Adrenal gland (tissue), 9 donors: ENCODE measurements at regions not wholly inside any gene's neighbourhood (a gene's known extent, or its start where the extent isn't known, plus 50 kb on each side); places are given as distances from the start of the nearest gene placed in this dataset.

ENCODE experiments used
- DNase-seq, 7 donors: peaks; one replicate each; pipeline ENCODE4 v3.0.0-alpha.2; 2019 to 2020
- H3K27ac ChIP-seq, 5 donors: fragments of 200-600 bp; sonication (generic) in 4 of 5; 1 replicate in 3 of 5; 2 replicates in 2 of 5; pipeline versions ENCODE4 v1.5.1 to v1.8.0; 2016 to 2020; ENCODE audit warnings: mild to moderate bottlenecking in 1 of 5
- H3K27me3 ChIP-seq: fragments of 200-600 bp; 2 replicates; pipeline ENCODE4 v1.8.0; 2021
- H3K36me3 ChIP-seq, 2 donors: fragments of 200-600 bp; replicated peaks in 1 of 2; 1 replicate in 1 of 2; 2 replicates in 1 of 2; pipeline versions ENCODE4 v1.5.1 to v1.8.0; 2018 to 2022
- H3K4me1 ChIP-seq, 2 donors: fragments of 200-600 bp; replicated peaks in 1 of 2; 1 replicate in 1 of 2; 2 replicates in 1 of 2; pipeline versions ENCODE4 v1.5.1 to v1.8.0; 2018 to 2021
- H3K4me3 ChIP-seq, 4 donors: fragments of 200-600 bp; sonication (generic) in 3 of 4; one replicate each; pipeline ENCODE4 v1.5.1; 2016 to 2018
- H3K9me3 ChIP-seq, 3 donors: fragments of 200-600 bp; sonication (generic) in 1 of 3; replicated peaks in 1 of 3; 1 replicate in 2 of 3; 2 replicates in 1 of 3; pipeline versions ENCODE4 v1.5.1 to v1.8.0; 2016 to 2021
- POLR2A ChIP-seq, 2 donors: fragments of 450-650 bp; IDR thresholded peaks; one replicate each; pipeline ENCODE4 v1.6.1; 2017; ENCODE audit warnings: antibody characterized with exemption in 2 of 2, mild to moderate bottlenecking in 2 of 2, moderate library complexity in 1 of 2
- WGBS, 4 donors: extraction: QIAGEN DNeasy Blood & Tissue Kit in 2 of 4; methylation state at CpG; one replicate each; pipeline versions ENCODE4 v1.1.5 to v1.1.7; 2013 to 2017; 5-methylcytosine and 5-hydroxymethylcytosine counted together
- intact Hi-C, 2 donors: fragments of 100-400 bp; cut with DNase I; formaldehyde crosslinking; loops; one replicate each; pipeline versions ENCODE4 v1.14.1 to v1.15.0; 2022 to 2023
- TF ChIP-seq, protein P1 (sequence below), 6 experiments: fragments of 450-650 bp in 4 of 6; fragments of 200-600 bp in 2 of 6; sonication (generic) in 1 of 6; IDR thresholded peaks; 1 replicate in 5 of 6; 2 replicates in 1 of 6; pipeline versions ENCODE4 v1.5.1 to v1.8.0; 2016 to 2021; ENCODE audit warnings: antibody characterized with exemption in 6 of 6, mild to moderate bottlenecking in 2 of 6, moderate library complexity in 1 of 6
- donor health status: healthy with polysubstance abuse.
- donor health status: Bipolar disorder and iron deficiency.
- donor health status: DM: yes; HTN: yes; CAD: no.
- donor health status: DM: no; HTN: no; CAD: no.
- donor health status: DM: no; HTN: no; CAD: no.

DNA sequence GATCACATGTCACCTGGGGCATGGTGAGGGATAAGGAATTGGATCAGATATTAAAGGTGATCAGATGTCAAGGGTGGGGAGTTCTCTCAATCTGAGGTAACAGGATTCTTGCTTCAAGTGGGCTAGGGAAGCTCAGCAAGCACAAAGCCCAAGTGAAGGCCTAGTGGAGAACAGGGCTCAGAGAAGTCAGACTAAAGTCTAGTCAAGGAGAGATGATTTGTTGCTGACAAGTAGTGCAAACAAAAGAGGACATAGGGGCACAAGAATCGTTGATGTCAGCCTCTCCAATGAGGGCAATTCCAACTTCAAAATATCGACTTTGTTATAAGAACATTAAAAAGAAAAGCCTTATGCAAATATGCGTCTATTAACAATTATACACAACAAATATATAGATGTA, 852.8 kb upstream of the CELF2 start:
- 66 to 78% (median 69%) methylated on average over 3 of the region's 3 CpGs for WGBS, 4 donors
- no peak overlapping the region for H3K27ac ChIP-seq
- H3K9me3 ChIP-seq, result no peaks in the 10 kb centered on the region
- no peak overlapping the region for H3K4me3 ChIP-seq
- DNase-seq, result no peak
- no peaks in the 10 kb centered on the region for H3K4me1 ChIP-seq
- no peak for TF ChIP-seq POLR2A (IDR thresholded peaks at IDR 0.05)
- TF ChIP-seq, protein P1, sequence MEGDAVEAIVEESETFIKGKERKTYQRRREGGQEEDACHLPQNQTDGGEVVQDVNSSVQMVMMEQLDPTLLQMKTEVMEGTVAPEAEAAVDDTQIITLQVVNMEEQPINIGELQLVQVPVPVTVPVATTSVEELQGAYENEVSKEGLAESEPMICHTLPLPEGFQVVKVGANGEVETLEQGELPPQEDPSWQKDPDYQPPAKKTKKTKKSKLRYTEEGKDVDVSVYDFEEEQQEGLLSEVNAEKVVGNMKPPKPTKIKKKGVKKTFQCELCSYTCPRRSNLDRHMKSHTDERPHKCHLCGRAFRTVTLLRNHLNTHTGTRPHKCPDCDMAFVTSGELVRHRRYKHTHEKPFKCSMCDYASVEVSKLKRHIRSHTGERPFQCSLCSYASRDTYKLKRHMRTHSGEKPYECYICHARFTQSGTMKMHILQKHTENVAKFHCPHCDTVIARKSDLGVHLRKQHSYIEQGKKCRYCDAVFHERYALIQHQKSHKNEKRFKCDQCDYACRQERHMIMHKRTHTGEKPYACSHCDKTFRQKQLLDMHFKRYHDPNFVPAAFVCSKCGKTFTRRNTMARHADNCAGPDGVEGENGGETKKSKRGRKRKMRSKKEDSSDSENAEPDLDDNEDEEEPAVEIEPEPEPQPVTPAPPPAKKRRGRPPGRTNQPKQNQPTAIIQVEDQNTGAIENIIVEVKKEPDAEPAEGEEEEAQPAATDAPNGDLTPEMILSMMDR (IDR thresholded peaks at IDR 0.05), result no peak
- no peaks in the 10 kb centered on the region for H3K36me3 ChIP-seq
- H3K27me3 ChIP-seq, result no peaks in the 10 kb centered on the region
- intact Hi-C loops, result no loop called here

DNA sequence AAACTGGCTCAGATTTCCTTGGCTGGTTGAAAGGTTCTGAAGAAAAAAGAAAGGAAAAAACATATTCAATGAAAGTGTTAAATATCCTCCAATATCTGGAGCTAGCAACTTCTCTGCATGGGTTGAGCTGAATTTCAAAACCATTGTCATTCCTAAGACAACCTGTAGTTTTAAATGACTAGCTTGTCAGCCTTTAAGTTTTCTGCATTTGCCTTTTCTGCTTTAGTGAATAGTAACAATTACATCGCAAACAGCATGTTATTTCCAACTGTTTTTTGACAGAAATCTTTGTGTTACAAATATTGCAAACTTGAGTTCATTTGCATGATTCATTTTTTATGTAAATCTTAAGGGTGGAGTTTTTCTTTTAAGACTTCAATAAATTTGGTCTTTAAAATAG, 852.3 kb upstream of the CELF2 start:
- Histone ChIP-seq H3K27me3 (no peaks in the 10 kb centered on the region), H3K36me3 (no peaks in the 10 kb centered on the region), H3K4me1 (no peaks in the 10 kb centered on the region), H3K4me3 (no peak overlapping the region), H3K9me3 (no peaks in the 10 kb centered on the region), H3K27ac (no peak overlapping the region)
- DNase-seq, result no peak
- TF ChIP-seq POLR2A (IDR thresholded peaks at IDR 0.05), result no peak
- TF ChIP-seq, protein P1 (IDR thresholded peaks at IDR 0.05), result no peak
- WGBS, 4 donors, result 46 to 73% (median 58%) methylated on average over 1 of the region's 1 CpG
- intact Hi-C loops, result no loop called here

DNA sequence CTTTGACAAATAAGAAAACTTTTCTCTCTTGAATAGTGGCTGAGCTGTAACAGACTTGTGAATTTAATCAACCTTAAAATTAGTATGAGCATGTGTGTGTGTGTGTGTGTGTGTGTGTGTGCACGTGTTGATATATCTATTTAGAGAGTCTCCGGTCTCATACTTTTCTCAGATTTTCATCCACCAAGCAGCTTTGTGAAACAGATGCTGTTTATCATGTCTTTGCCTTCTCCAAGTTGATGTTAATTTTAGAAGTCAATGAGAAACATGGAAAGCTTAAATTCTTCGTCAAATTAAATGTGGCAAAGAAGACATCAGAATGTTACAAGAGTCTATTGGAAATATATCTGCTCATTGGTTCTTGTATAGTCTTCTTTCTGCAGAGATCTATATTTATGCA, 839.2 kb upstream of the CELF2 start:
- intact Hi-C loops, result no loop called here
- TF ChIP-seq, protein P1 (IDR thresholded peaks at IDR 0.05), result no peak
- TF ChIP-seq POLR2A (IDR thresholded peaks at IDR 0.05), result no peak
- Histone ChIP-seq H3K9me3 (peaks cover 0 to 5% (median 0%) of the 10 kb centered on the region in 3 donors), H3K4me1 (no peaks in the 10 kb centered on the region), H3K27ac (no peak overlapping the region), H3K27me3 (no peaks in the 10 kb centered on the region), H3K4me3 (no peak overlapping the region), H3K36me3 (no peaks in the 10 kb centered on the region)
- WGBS, 4 donors, result 66 to 83% (median 78%) methylated on average over 3 of the region's 3 CpGs
- no peak for DNase-seq

DNA sequence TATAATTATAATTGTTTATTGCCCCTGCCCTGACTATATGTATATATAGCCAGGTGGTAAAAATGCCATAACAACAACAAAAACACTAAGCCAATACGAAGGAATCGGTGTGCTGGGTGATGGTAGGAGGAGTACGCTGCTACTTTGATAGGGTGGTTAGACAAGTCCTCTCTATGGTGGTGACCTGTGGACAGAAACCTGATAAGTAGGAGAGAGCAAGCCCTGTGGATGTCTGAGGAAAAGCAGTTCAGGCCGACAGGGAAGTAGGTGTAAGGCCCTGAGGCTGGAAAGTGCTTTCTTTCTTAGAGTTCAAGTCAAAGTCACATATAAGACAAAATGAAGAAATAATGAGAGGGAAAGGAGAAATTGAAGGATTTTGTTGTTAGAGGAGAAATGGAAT, 823.8 kb upstream of the CELF2 start:
- no peaks in the 10 kb centered on the region for H3K9me3 ChIP-seq
- no peak for DNase-seq
- no peak overlapping the region for H3K27ac ChIP-seq
- WGBS, 4 donors, result 90 to 97% (median 90%) methylated on average over 4 of the region's 4 CpGs
- no peak overlapping the region for H3K4me3 ChIP-seq
- no peaks in the 10 kb centered on the region for H3K27me3 ChIP-seq
- no peaks in the 10 kb centered on the region for H3K4me1 ChIP-seq
- TF ChIP-seq, protein P1 (IDR thresholded peaks at IDR 0.05), result no peak
- no peak for TF ChIP-seq POLR2A (IDR thresholded peaks at IDR 0.05)
- H3K36me3 ChIP-seq, result no peaks in the 10 kb centered on the region
- intact Hi-C loops, result no loop called here
